ENCODE measurements at regions not wholly inside any gene's neighbourhood (a gene's known extent, or its start where the extent isn't known, plus 50 kb on each side); places are given as distances from the start of the nearest gene placed in this dataset.
"Not testable (repeated sequence)": the region's sequence is repeated elsewhere in the genome, so short reads cannot be mapped to it uniquely, and the experiment has no call there.

DNA sequence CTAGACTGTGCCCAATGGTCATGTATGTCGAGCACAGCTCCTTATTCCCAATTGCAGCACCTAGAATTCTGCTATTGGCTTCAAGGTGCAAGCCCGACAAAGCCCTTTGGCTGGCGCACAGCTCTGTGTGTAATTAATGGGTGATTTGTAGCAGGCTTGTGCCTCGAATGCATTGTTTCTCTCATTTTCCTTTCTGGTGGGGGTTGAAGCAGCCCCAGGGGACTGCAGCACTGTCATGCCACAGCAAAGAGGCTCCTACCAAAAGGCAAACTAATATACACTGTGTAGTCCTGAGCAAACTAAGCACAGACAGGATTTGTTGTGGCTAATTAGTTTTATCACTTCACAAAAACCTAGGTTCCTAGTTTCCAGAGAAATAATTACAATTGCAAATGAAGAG, 898.7 kb downstream of the UQCRFS1 start:
- Histone ChIP-seq H3K4me1 (ENCODE audit: insufficient read depth, low read length, poor library complexity, severe bottlenecking) (no peaks in the 10 kb centered on the region), H3K36me3 (ENCODE audit: insufficient read depth, low read length) (no peaks in the 10 kb centered on the region), H3K9me2 (replicated peaks; ENCODE audit: low read depth, low read length) (no peaks in the 10 kb centered on the region), H4K20me1 (ENCODE audit: insufficient read depth, low read length, poor library complexity, severe bottlenecking) (no peaks in the 10 kb centered on the region), H2AFZ (ENCODE audit: low read length) (no peak overlapping the region), H3F3A (ENCODE audit: low read depth) (no peaks in the 10 kb centered on the region), H3K4me3 (ENCODE audit: low read length, poor library complexity, severe bottlenecking) (no peak overlapping the region), H3K79me2 (ENCODE audit: insufficient read depth, low read length) (no peaks in the 10 kb centered on the region), H3K27me3 (ENCODE audit: insufficient read depth, low read length, poor library complexity, severe bottlenecking) (no peaks in the 10 kb centered on the region), H3K4me2 (ENCODE audit: low read depth, low read length, poor library complexity, severe bottlenecking) (no peak overlapping the region), H3K9ac (ENCODE audit: low read depth, low read length, poor library complexity, severe bottlenecking) (no peak overlapping the region), H3K9me3 (ENCODE audit: insufficient read depth, low read depth, low read length) (peaks cover 4% of the 10 kb centered on the region; the same call in 1 of the 2 replicates)
- no peak for TF ChIP-seq EZH2phosphoT487 (IDR thresholded peaks at IDR 0.05; ENCODE audit: borderline replicate concordance)
- TF ChIP-seq, protein P1, sequence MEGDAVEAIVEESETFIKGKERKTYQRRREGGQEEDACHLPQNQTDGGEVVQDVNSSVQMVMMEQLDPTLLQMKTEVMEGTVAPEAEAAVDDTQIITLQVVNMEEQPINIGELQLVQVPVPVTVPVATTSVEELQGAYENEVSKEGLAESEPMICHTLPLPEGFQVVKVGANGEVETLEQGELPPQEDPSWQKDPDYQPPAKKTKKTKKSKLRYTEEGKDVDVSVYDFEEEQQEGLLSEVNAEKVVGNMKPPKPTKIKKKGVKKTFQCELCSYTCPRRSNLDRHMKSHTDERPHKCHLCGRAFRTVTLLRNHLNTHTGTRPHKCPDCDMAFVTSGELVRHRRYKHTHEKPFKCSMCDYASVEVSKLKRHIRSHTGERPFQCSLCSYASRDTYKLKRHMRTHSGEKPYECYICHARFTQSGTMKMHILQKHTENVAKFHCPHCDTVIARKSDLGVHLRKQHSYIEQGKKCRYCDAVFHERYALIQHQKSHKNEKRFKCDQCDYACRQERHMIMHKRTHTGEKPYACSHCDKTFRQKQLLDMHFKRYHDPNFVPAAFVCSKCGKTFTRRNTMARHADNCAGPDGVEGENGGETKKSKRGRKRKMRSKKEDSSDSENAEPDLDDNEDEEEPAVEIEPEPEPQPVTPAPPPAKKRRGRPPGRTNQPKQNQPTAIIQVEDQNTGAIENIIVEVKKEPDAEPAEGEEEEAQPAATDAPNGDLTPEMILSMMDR (conservative IDR thresholded peaks at IDR 0.05; ENCODE audit: low read length): no peak

DNA sequence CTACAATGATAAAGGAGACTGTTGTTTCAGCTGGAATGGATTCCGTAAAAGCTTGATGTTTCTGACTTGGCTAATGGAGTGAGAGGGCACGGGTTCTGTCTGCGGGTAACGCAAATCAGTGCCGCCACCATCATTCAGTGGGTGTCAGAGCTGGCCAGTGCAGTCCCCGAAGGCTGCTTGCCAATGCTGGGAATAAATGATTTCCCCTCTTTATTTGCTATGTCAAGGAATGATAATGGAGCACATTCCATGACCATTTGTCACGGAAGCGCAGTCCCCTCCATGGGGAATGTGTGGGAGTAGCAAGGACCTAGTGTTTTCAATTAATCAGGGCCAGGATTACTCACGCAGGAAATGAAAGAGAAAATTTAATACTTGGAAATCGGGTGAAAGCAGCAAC, 899.3 kb downstream of the UQCRFS1 start:
- TF ChIP-seq, protein P1 (conservative IDR thresholded peaks at IDR 0.05; ENCODE audit: low read length): no peak
- TF ChIP-seq EZH2phosphoT487 (IDR thresholded peaks at IDR 0.05; ENCODE audit: borderline replicate concordance): no peak
- Histone ChIP-seq H3K9me3 (ENCODE audit: insufficient read depth, low read depth, low read length) (peaks cover 4% of the 10 kb centered on the region; the same call in 1 of the 2 replicates), H3K9ac (ENCODE audit: low read depth, low read length, poor library complexity, severe bottlenecking) (no peak overlapping the region), H3K4me1 (ENCODE audit: insufficient read depth, low read length, poor library complexity, severe bottlenecking) (no peaks in the 10 kb centered on the region), H4K20me1 (ENCODE audit: insufficient read depth, low read length, poor library complexity, severe bottlenecking) (no peaks in the 10 kb centered on the region), H3K79me2 (ENCODE audit: insufficient read depth, low read length) (no peaks in the 10 kb centered on the region), H3K4me3 (ENCODE audit: low read length, poor library complexity, severe bottlenecking) (no peak overlapping the region), H3K27me3 (ENCODE audit: insufficient read depth, low read length, poor library complexity, severe bottlenecking) (no peaks in the 10 kb centered on the region), H3F3A (ENCODE audit: low read depth) (no peaks in the 10 kb centered on the region), H3K9me2 (replicated peaks; ENCODE audit: low read depth, low read length) (no peaks in the 10 kb centered on the region), H3K4me2 (ENCODE audit: low read depth, low read length, poor library complexity, severe bottlenecking) (no peak overlapping the region), H2AFZ (ENCODE audit: low read length) (no peak overlapping the region), H3K36me3 (ENCODE audit: insufficient read depth, low read length) (no peaks in the 10 kb centered on the region)

DNA sequence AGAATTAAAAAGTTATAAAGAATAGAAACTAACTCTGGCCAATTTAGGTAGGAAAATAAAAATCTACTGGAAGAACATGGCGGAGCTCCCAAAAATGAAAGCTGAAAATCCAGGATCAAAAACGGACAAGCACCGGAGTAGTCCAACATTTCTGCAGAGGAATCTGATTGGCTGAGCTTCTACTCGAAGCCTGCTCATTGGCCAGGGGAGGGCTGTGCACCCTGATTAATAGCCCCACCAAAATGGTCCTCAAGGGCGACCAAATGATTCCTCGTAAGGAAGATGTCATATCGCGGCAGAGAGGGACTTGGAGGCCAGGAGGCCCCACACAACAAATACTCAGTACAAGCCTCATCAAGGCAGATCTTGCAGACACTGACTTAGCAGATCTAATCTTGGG, 900.7 kb downstream of the UQCRFS1 start:
- Histone ChIP-seq H3K4me3 (ENCODE audit: low read length, poor library complexity, severe bottlenecking) (no peak overlapping the region), H3F3A (ENCODE audit: low read depth) (no peaks in the 10 kb centered on the region), H3K9me2 (replicated peaks; ENCODE audit: low read depth, low read length) (no peaks in the 10 kb centered on the region), H3K36me3 (ENCODE audit: insufficient read depth, low read length) (no peaks in the 10 kb centered on the region), H3K79me2 (ENCODE audit: insufficient read depth, low read length) (no peaks in the 10 kb centered on the region), H2AFZ (ENCODE audit: low read length) (no peak overlapping the region), H3K9me3 (ENCODE audit: insufficient read depth, low read depth, low read length) (peaks cover 8% of the 10 kb centered on the region; the same call in 1 of the 2 replicates), H3K9ac (ENCODE audit: low read depth, low read length, poor library complexity, severe bottlenecking) (no peak overlapping the region), H3K4me1 (ENCODE audit: insufficient read depth, low read length, poor library complexity, severe bottlenecking) (no peaks in the 10 kb centered on the region), H4K20me1 (ENCODE audit: insufficient read depth, low read length, poor library complexity, severe bottlenecking) (no peaks in the 10 kb centered on the region), H3K27me3 (ENCODE audit: insufficient read depth, low read length, poor library complexity, severe bottlenecking) (no peaks in the 10 kb centered on the region), H3K4me2 (ENCODE audit: low read depth, low read length, poor library complexity, severe bottlenecking) (no peak overlapping the region)
- TF ChIP-seq, protein P1 (conservative IDR thresholded peaks at IDR 0.05; ENCODE audit: low read length): no peak
- TF ChIP-seq EZH2phosphoT487 (IDR thresholded peaks at IDR 0.05; ENCODE audit: borderline replicate concordance): no peak

DNA sequence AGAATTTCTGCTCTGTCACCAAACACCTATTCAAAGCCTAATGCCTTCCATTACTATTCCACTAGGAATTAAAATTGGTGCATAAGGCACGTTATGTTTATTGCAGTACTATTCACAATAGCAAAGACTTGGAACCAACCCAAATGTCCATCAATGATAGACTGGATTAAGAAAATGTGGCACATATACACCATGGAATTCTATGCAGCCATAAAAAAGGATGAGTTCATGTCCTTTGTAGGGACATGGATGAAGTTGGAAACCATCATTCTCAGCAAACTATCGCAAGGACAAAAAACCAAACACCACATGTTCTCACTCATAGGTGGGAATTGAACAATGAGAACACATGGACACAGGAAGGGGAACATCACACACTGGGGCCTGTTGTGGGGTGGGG, 902.1 kb downstream of the UQCRFS1 start:
- not testable (repeated sequence) for H3K27me3 ChIP-seq (ENCODE audit: insufficient read depth, low read length, poor library complexity, severe bottlenecking); H2AFZ ChIP-seq (ENCODE audit: low read length); H3F3A ChIP-seq (ENCODE audit: low read depth); H3K9ac ChIP-seq (ENCODE audit: low read depth, low read length, poor library complexity, severe bottlenecking); H3K4me1 ChIP-seq (ENCODE audit: insufficient read depth, low read length, poor library complexity, severe bottlenecking); H3K79me2 ChIP-seq (ENCODE audit: insufficient read depth, low read length); H3K4me2 ChIP-seq (ENCODE audit: low read depth, low read length, poor library complexity, severe bottlenecking); H4K20me1 ChIP-seq (ENCODE audit: insufficient read depth, low read length, poor library complexity, severe bottlenecking); H3K9me2 ChIP-seq (replicated peaks; ENCODE audit: low read depth, low read length); H3K4me3 ChIP-seq (ENCODE audit: low read length, poor library complexity, severe bottlenecking); H3K9me3 ChIP-seq (ENCODE audit: insufficient read depth, low read depth, low read length); H3K36me3 ChIP-seq (ENCODE audit: insufficient read depth, low read length)

Data from Loucy (cell line).